GM23338 (cell line): ENCODE measurements at regions not wholly inside any gene's neighbourhood (a gene's known extent, or its start where the extent isn't known, plus 50 kb on each side); places are given as distances from the start of the nearest gene placed in this dataset.

ENCODE experiments used
- ATAC-seq: fragments of 200-7000 bp; cut with Tn5 transposase; 3 replicates; pipeline ENCODE4 v1.9.1; 2020
- DNase-seq: peaks from one replicate; pipeline ENCODE4 v3.0.0-alpha.2; 2015; ENCODE audit warnings: low spot score
- H2AFZ ChIP-seq: fragments of 200-600 bp; sonication (generic); 2 replicates; pipeline ENCODE4 v1.8.0; 2016; ENCODE audit warnings: antibody characterized with exemption, mild to moderate bottlenecking, moderate library complexity
- H3F3A ChIP-seq: fragments of 200-600 bp; sonication (generic); replicated peaks from 2 replicates; pipeline ENCODE4 v1.8.0; 2017; ENCODE audit warnings: antibody characterized with exemption, mixed run types, low read depth
- H3K27ac ChIP-seq: fragments of 200-600 bp; sonication (generic); 2 replicates; pipeline ENCODE4 v1.6.1; 2016; ENCODE audit warnings: low read depth
- H3K27me3 ChIP-seq: fragments of 200-600 bp; sonication (generic); 2 replicates; pipeline ENCODE4 v1.8.0; 2016; ENCODE audit warnings: mild to moderate bottlenecking, mixed run types, moderate library complexity; ENCODE audit not compliant: insufficient read depth
- H3K36me3 ChIP-seq: fragments of 200-600 bp; sonication (generic); 2 replicates; pipeline ENCODE4 v1.8.0; 2016; ENCODE audit warnings: mild to moderate bottlenecking; ENCODE audit not compliant: insufficient read depth
- H3K4me1 ChIP-seq: fragments of 200-600 bp; sonication (generic); 2 replicates; pipeline ENCODE4 v1.8.0; 2016; ENCODE audit warnings: mild to moderate bottlenecking, moderate library complexity; ENCODE audit not compliant: insufficient read depth
- H3K4me2 ChIP-seq: fragments of 200-600 bp; sonication (generic); 2 replicates; pipeline ENCODE4 v1.7.1; 2017; ENCODE audit warnings: mixed run types
- H3K4me3 ChIP-seq: fragments of 200-600 bp; sonication (generic); 2 replicates; pipeline ENCODE4 v1.6.1; 2016; ENCODE audit warnings: mixed run types
- H3K79me2 ChIP-seq: fragments of 200-600 bp; sonication (generic); replicated peaks from 2 replicates; pipeline ENCODE4 v1.8.0; 2017; ENCODE audit warnings: mild to moderate bottlenecking; ENCODE audit not compliant: insufficient read depth
- H3K9me2 ChIP-seq: fragments of 200-600 bp; sonication (generic); 2 replicates; pipeline ENCODE4 v1.8.0; 2017; ENCODE audit not compliant: insufficient read depth
- H4K20me1 ChIP-seq: fragments of 200-600 bp; sonication (generic); replicated peaks from 2 replicates; pipeline ENCODE4 v1.8.0; 2017; ENCODE audit warnings: mild to moderate bottlenecking; ENCODE audit not compliant: insufficient read depth
- H3K27ac Mint-ChIP-seq: 2 replicates; pipeline ENCODE4 v1.8.0; 2020; ENCODE audit warnings: inconsistent platforms, mild to moderate bottlenecking, moderate library complexity, mixed read lengths
- H3K27me3 Mint-ChIP-seq: 3 replicates; pipeline ENCODE4 v1.8.0; 2022; ENCODE audit warnings: low read depth, mild to moderate bottlenecking, moderate library complexity, mixed read lengths, inconsistent platforms; ENCODE audit not compliant: insufficient read depth, poor library complexity
- H3K36me3 Mint-ChIP-seq: 3 replicates; pipeline ENCODE4 v1.8.0; 2021; ENCODE audit warnings: low read depth, mild to moderate bottlenecking, inconsistent platforms, moderate library complexity, mixed read lengths
- H3K4me1 Mint-ChIP-seq: 3 replicates; pipeline ENCODE4 v1.8.0; 2020; ENCODE audit warnings: mild to moderate bottlenecking, inconsistent platforms, mixed read lengths
- H3K4me3 Mint-ChIP-seq: 3 replicates; pipeline ENCODE4 v1.8.0; 2021; ENCODE audit warnings: moderate library complexity, mild to moderate bottlenecking, inconsistent platforms, mixed read lengths
- H3K9me3 Mint-ChIP-seq: 3 replicates; pipeline ENCODE4 v1.8.0; 2020; ENCODE audit warnings: moderate library complexity, mild to moderate bottlenecking, inconsistent platforms, mixed read lengths
- CREB1 ChIP-seq: fragments of 250-450 bp; sonication (Bioruptor Pico); IDR thresholded peaks from 2 replicates; pipeline ENCODE4 v1.5.0; 2020; ENCODE audit warnings: low read depth, mild to moderate bottlenecking, moderate library complexity
- CTCF ChIP-seq, 2 experiments: fragments of 200-600 bp in 1 of 2; sonication (generic) in 1 of 2; conservative IDR thresholded peaks; 2 replicates each; pipeline versions ENCODE4 v1.5.1 to v1.6.1; 2016 to 2017; ENCODE audit warnings: antibody characterized with exemption in 2 of 2, low read depth in 2 of 2, mild to moderate bottlenecking in 2 of 2, moderate library complexity in 1 of 2
- ETS1 ChIP-seq: IDR thresholded peaks from 2 replicates; pipeline ENCODE4 v1.6.1; 2016; ENCODE audit warnings: antibody characterized with exemption
- EZH2 ChIP-seq: fragments of 200-600 bp; sonication (generic); IDR thresholded peaks from one replicate; pipeline ENCODE4 v1.8.0; 2017; ENCODE audit warnings: antibody characterized with exemption, mild to moderate bottlenecking, low read depth; ENCODE audit not compliant: unreplicated experiment
- EZH2phosphoT487 ChIP-seq: fragments of 200-600 bp; sonication (generic); IDR thresholded peaks from one replicate; pipeline ENCODE4 v1.8.1; 2018; ENCODE audit warnings: antibody characterized with exemption; ENCODE audit not compliant: unreplicated experiment
- JUNB ChIP-seq: IDR thresholded peaks from one replicate; pipeline ENCODE4 v1.6.1; 2016; ENCODE audit warnings: antibody characterized with exemption; ENCODE audit not compliant: unreplicated experiment
- NANOG ChIP-seq: IDR thresholded peaks from 2 replicates; pipeline ENCODE4 v1.6.1; 2016; ENCODE audit warnings: antibody characterized with exemption, borderline replicate concordance
- POLR2AphosphoS5 ChIP-seq: IDR thresholded peaks from 2 replicates; pipeline ENCODE4 v1.6.1; 2016; ENCODE audit warnings: antibody characterized with exemption, low read depth
- REST ChIP-seq: IDR thresholded peaks from one replicate; pipeline ENCODE4 v1.6.1; 2018; ENCODE audit warnings: antibody characterized with exemption; ENCODE audit not compliant: unreplicated experiment
- STAT1 ChIP-seq: IDR thresholded peaks from one replicate; pipeline ENCODE4 v1.6.1; 2016; ENCODE audit warnings: antibody characterized with exemption; ENCODE audit not compliant: unreplicated experiment
- ZNF114 ChIP-seq: fragments of 250-450 bp; sonication (Bioruptor Pico); IDR thresholded peaks from 2 replicates; pipeline ENCODE4 v1.5.0; 2020; ENCODE audit warnings: mild to moderate bottlenecking, moderate library complexity
- ZNF331 ChIP-seq: fragments of 250-450 bp; sonication (Bioruptor Pico); IDR thresholded peaks from 2 replicates; pipeline ENCODE4 v1.5.0; 2020; ENCODE audit warnings: low read depth, mild to moderate bottlenecking, moderate library complexity
- ZNF462 ChIP-seq: fragments of 250-450 bp; sonication (Bioruptor Pico); IDR thresholded peaks from 2 replicates; pipeline ENCODE4 v1.5.0; 2020; ENCODE audit warnings: mild to moderate bottlenecking, moderate library complexity

- DNase-seq, result no peak
Observed at GRCh38 chr22:19611590-19611989, 87.4 kb upstream of the CLDN5 start.

More at GRCh38 chr22:19611590-19611989, 87.4 kb upstream of the CLDN5 start:
- no peaks in the 10 kb centered on the region for H3K9me2 ChIP-seq
- H3K4me1 Mint-ChIP-seq, result peaks cover 49% of the 10 kb centered on the region
- H3K27ac ChIP-seq, result no peak overlapping the region
- H3K4me3 Mint-ChIP-seq, result no peak overlapping the region
- H3K4me2 ChIP-seq, result no peak overlapping the region
- no peak overlapping the region for H3K27ac Mint-ChIP-seq
- no peaks in the 10 kb centered on the region for H4K20me1 ChIP-seq
- H3K4me3 ChIP-seq, result no peak overlapping the region
- H3K36me3 Mint-ChIP-seq, result no peaks in the 10 kb centered on the region
- no peaks in the 10 kb centered on the region for H3K9me3 Mint-ChIP-seq
- H3F3A ChIP-seq, result no peaks in the 10 kb centered on the region
- H3K27me3 ChIP-seq, result no peaks in the 10 kb centered on the region
- H3K4me1 ChIP-seq, result peaks cover 24% of the 10 kb centered on the region
- peaks cover 13% of the 10 kb centered on the region for H3K27me3 Mint-ChIP-seq
- no peak for TF ChIP-seq STAT1
- no peak for TF ChIP-seq ZNF114 (CRISPR knock-in tag)
- TF ChIP-seq REST, result no peak
- TF ChIP-seq POLR2AphosphoS5, result no peak
- TF ChIP-seq ZNF462 (CRISPR knock-in tag), result no peak
- no peak for TF ChIP-seq CTCF (conservative IDR thresholded peaks at IDR 0.05; ENCODE audit: low read depth in 2 of 2)
- no peak for TF ChIP-seq EZH2
- no peak for TF ChIP-seq ETS1
- TF ChIP-seq JUNB, result no peak
- no peak for TF ChIP-seq EZH2phosphoT487
- no peak for TF ChIP-seq CREB1 (CRISPR knock-in tag)
- TF ChIP-seq NANOG, result no peak
- TF ChIP-seq ZNF331, result no peak
- no peaks in the 10 kb centered on the region for H3K79me2 ChIP-seq
- H3K36me3 ChIP-seq, result no peaks in the 10 kb centered on the region
- peak overlapping the region; percentile 96; the same call in 1 of the 2 replicates for H2AFZ ChIP-seq
- no peak for ATAC-seq
